ENCODE measurements at regions not wholly inside any gene's neighbourhood (a gene's known extent, or its start where the extent isn't known, plus 50 kb on each side); places are given as distances from the start of the nearest gene placed in this dataset.

GRCh38 chr10:117078168-117078837 is 59.8 kb downstream of the VAX1 start:
- intact Hi-C loops (cut with micrococcal nuclease; ENCODE audit: unreplicated experiment): no loop called here
- ChIA-PET CTCF (no interaction called here), POLR2A (ENCODE audit: low non-redundant PET) (no interaction called here)
- peaks cover 13% of the 10 kb centered on the region for H3K4me1 ChIP-seq (ENCODE audit: insufficient read depth, low read length, poor library complexity, severe bottlenecking)
- no peaks in the 10 kb centered on the region for H3K27me3 ChIP-seq (replicated peaks; ENCODE audit: insufficient read depth, low read depth, low read length, poor library complexity)
- H3K4me3 ChIP-seq (ENCODE audit: low read depth, low read length, poor library complexity, severe bottlenecking): no peak overlapping the region
- TF ChIP-seq EZH2 (IDR thresholded peaks at IDR 0.05; ENCODE audit: borderline replicate concordance, low read depth, low read length, poor library complexity, severe bottlenecking): no peak
- 0 out of 2 replicates have a peak, but pooled peaks have one; percentile 16 for TF ChIP-seq CTCF (conservative IDR thresholded peaks at IDR 0.05; ENCODE audit: low read depth, low read length)
- no peak for DNase-seq (ENCODE audit: low spot score)
- H3K36me3 ChIP-seq (ENCODE audit: insufficient read depth, low read length, poor library complexity, severe bottlenecking): no peaks in the 10 kb centered on the region
- H3K9me3 ChIP-seq (ENCODE audit: low read depth, low read length, poor library complexity, severe bottlenecking): peaks cover 7% of the 10 kb centered on the region
- H3K27ac ChIP-seq (ENCODE audit: low read depth, low read length, poor library complexity, severe bottlenecking): no peak overlapping the region
- BruUV-seq (replicated peaks): no TSS peak

GRCh38 chr10:117075064-117075463 is 63.0 kb downstream of the VAX1 start:
- no TSS peak for BruUV-seq (replicated peaks)
- Histone ChIP-seq H3K9me3 (ENCODE audit: low read depth, low read length, poor library complexity, severe bottlenecking) (peaks cover 20% of the 10 kb centered on the region), H3K27ac (ENCODE audit: low read depth, low read length, poor library complexity, severe bottlenecking) (peak overlapping the region; percentile 12), H3K4me1 (ENCODE audit: insufficient read depth, low read length, poor library complexity, severe bottlenecking) (peaks cover 35% of the 10 kb centered on the region), H3K27me3 (replicated peaks; ENCODE audit: insufficient read depth, low read depth, low read length, poor library complexity) (no peaks in the 10 kb centered on the region), H3K4me3 (ENCODE audit: low read depth, low read length, poor library complexity, severe bottlenecking) (no peak overlapping the region), H3K36me3 (ENCODE audit: insufficient read depth, low read length, poor library complexity, severe bottlenecking) (no peaks in the 10 kb centered on the region)
- peak; percentile 54 for DNase-seq (ENCODE audit: low spot score)
- intact Hi-C loops (cut with micrococcal nuclease; ENCODE audit: unreplicated experiment): no loop called here
- TF ChIP-seq EZH2 (IDR thresholded peaks at IDR 0.05; ENCODE audit: borderline replicate concordance, low read depth, low read length, poor library complexity, severe bottlenecking) (no peak), CTCF (conservative IDR thresholded peaks at IDR 0.05; ENCODE audit: low read depth, low read length) (no peak)
- ChIA-PET POLR2A (ENCODE audit: low non-redundant PET) (no interaction called here), CTCF (no interaction called here)

GRCh38 chr10:117074621-117075020 is 63.4 kb downstream of the VAX1 start:
- H3K36me3 ChIP-seq (ENCODE audit: insufficient read depth, low read length, poor library complexity, severe bottlenecking): no peaks in the 10 kb centered on the region
- H3K9me3 ChIP-seq (ENCODE audit: low read depth, low read length, poor library complexity, severe bottlenecking): peaks cover 20% of the 10 kb centered on the region
- H3K27ac ChIP-seq (ENCODE audit: low read depth, low read length, poor library complexity, severe bottlenecking): no peak overlapping the region
- intact Hi-C loops (cut with micrococcal nuclease; ENCODE audit: unreplicated experiment): loop anchor here (5.0 kb wide), 4 partner anchors 58 to 277 kb away; no protein-coding TSS in a partner anchor
- TF ChIP-seq CTCF (conservative IDR thresholded peaks at IDR 0.05; ENCODE audit: low read depth, low read length): no peak
- TF ChIP-seq EZH2 (IDR thresholded peaks at IDR 0.05; ENCODE audit: borderline replicate concordance, low read depth, low read length, poor library complexity, severe bottlenecking): no peak
- H3K4me3 ChIP-seq (ENCODE audit: low read depth, low read length, poor library complexity, severe bottlenecking): no peak overlapping the region
- no TSS peak for BruUV-seq (replicated peaks)
- POLR2A ChIA-PET (ENCODE audit: low non-redundant PET): no interaction called here
- DNase-seq (ENCODE audit: low spot score): no peak
- H3K27me3 ChIP-seq (replicated peaks; ENCODE audit: insufficient read depth, low read depth, low read length, poor library complexity): no peaks in the 10 kb centered on the region
- peaks cover 40% of the 10 kb centered on the region for H3K4me1 ChIP-seq (ENCODE audit: insufficient read depth, low read length, poor library complexity, severe bottlenecking)
- CTCF ChIA-PET: no interaction called here
